AG10803 (cell line): ENCODE measurements at regions not wholly inside any gene's neighbourhood (a gene's known extent, or its start where the extent isn't known, plus 50 kb on each side); places are given as distances from the start of the nearest gene placed in this dataset.

ENCODE experiments used
- DNase-seq: peaks from one replicate; pipeline ENCODE4 v3.0.0; 2010; ENCODE audit warnings: low read depth
- H3K4me3 ChIP-seq: 2 replicates; pipeline ENCODE4 v1.5.1; 2011; ENCODE audit warnings: mild to moderate bottlenecking, low read length, control low read depth
- CTCF ChIP-seq: conservative IDR thresholded peaks from 2 replicates; pipeline ENCODE4 v1.5.1; 2011; ENCODE audit warnings: mild to moderate bottlenecking, low read length, control low read depth, inconsistent platforms

GRCh38 chr11:15635521-15635920 lies 520.8 kb downstream of the INSC start:
- no peak overlapping the region for H3K4me3 ChIP-seq
- TF ChIP-seq CTCF = no peak
- DNase-seq = no peak

GRCh38 chr11:15636521-15637089 lies 521.9 kb downstream of the INSC start:
- H3K4me3 ChIP-seq = no peak overlapping the region
- TF ChIP-seq CTCF = no peak
- DNase-seq = no peak

GRCh38 chr11:15638386-15638787 lies 523.7 kb downstream of the INSC start:
- H3K4me3 ChIP-seq = no peak overlapping the region
- no peak for DNase-seq
- no peak for TF ChIP-seq CTCF

GRCh38 chr11:15640318-15640717 lies 525.6 kb downstream of the INSC start:
- no peak for TF ChIP-seq CTCF
- H3K4me3 ChIP-seq = no peak overlapping the region
- DNase-seq = no peak

GRCh38 chr11:15641271-15642045 lies 526.7 kb downstream of the INSC start:
- no peak for TF ChIP-seq CTCF
- no peak overlapping the region for H3K4me3 ChIP-seq
- no peak for DNase-seq

GRCh38 chr11:15645201-15645600 lies 530.5 kb downstream of the INSC start:
- TF ChIP-seq CTCF = no peak
- no peak for DNase-seq
- no peak overlapping the region for H3K4me3 ChIP-seq
